ENCODE measurements at regions not wholly inside any gene's neighbourhood (a gene's known extent, or its start where the extent isn't known, plus 50 kb on each side); places are given as distances from the start of the nearest gene placed in this dataset.

DNA sequence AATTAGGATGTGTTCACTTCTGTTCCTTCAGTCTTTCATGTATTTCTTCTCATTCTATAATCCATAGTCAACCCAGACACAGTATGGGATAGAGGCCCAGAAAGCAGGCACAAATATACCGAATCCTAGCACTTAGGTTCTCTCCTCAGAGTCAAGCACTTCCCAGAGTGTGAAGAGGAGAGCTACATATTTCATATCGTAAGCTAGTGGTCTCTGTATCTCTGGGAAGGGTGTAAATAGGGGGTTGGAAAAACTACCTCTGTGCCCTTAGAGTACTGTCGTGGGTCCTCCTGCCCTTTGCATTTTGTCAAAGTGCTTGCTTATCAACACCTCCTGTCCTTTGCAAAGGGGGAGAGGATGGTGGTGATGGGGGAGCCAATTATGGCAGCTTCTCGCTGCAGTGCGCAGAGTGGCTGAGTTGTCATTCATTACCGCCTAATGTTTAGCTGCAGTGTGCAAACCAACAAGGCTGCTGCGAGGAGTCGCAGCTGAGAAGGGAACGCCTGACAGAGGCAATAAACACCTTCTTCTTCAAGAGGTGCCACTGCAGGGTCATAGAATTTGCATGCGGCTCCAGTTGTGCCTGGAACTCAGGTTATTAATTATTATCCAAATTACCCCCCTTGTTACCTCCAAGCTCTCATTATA lies 182.7 kb downstream of the NUF2 start:
- in situ Hi-C loops (cut with HindIII; ENCODE audit: low pct_unique_long_range_greater_than_20kb, low sequenced_read_pairs) = no loop called here
- no peak for TF ChIP-seq JUND (IDR thresholded peaks at IDR 0.05; ENCODE audit: low read depth)
- no peak for DNase-seq (ENCODE audit: low read depth in 1 of 2, low spot score in 1 of 2)

- in situ Hi-C loops (cut with HindIII; ENCODE audit: low pct_unique_long_range_greater_than_20kb, low sequenced_read_pairs) = no loop called here
- no peak for TF ChIP-seq JUND (IDR thresholded peaks at IDR 0.05; ENCODE audit: low read depth)
- DNase-seq (ENCODE audit: low read depth in 1 of 2, low spot score in 1 of 2) = no peak
Observed at GRCh38 chr1:163509114-163509513, 187.4 kb downstream of the NUF2 start.

- no peak for DNase-seq (ENCODE audit: low read depth in 1 of 2, low spot score in 1 of 2)
- in situ Hi-C loops (cut with HindIII; ENCODE audit: low pct_unique_long_range_greater_than_20kb, low sequenced_read_pairs) = no loop called here
- TF ChIP-seq JUND (IDR thresholded peaks at IDR 0.05; ENCODE audit: low read depth) = no peak
Observed at GRCh38 chr1:163512349-163512989, 190.7 kb downstream of the NUF2 start.

- in situ Hi-C loops (cut with HindIII; ENCODE audit: low pct_unique_long_range_greater_than_20kb, low sequenced_read_pairs) = no loop called here
- no peak for TF ChIP-seq JUND (IDR thresholded peaks at IDR 0.05; ENCODE audit: low read depth)
- no peak for DNase-seq (ENCODE audit: low read depth in 1 of 2, low spot score in 1 of 2)
Observed at GRCh38 chr1:163523375-163524029, 201.7 kb downstream of the NUF2 start.

DNA sequence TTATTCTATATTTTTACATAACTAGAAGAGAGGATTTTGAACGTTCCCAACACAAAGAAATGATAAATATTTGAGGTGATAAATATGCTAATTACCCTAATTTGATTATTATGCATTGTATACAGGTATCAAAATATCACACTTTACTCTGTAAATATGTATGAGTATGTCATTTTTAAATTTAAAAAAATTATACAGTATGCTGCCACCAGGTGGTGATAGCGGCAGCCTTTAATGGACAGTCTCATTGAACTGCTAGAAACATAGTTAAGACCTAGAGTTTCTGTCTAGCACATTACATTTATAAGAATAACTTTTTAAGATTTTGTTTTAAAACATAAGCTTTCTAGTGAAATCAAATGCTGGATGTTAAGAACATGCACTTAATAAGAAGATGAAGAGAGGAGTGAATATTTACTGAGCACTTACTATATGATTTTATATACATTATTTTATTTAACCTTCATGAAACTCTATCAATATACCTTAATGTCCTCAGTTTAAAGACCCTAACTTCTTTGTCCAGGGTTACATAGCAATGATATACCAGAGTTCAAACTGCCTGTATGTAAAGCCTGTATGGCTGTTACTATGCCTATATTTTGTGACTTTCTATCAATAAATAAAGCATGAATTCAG lies 207.1 kb downstream of the NUF2 start:
- in situ Hi-C loops (cut with HindIII; ENCODE audit: low pct_unique_long_range_greater_than_20kb, low sequenced_read_pairs) = no loop called here
- no peak for TF ChIP-seq JUND (IDR thresholded peaks at IDR 0.05; ENCODE audit: low read depth)

DNA sequence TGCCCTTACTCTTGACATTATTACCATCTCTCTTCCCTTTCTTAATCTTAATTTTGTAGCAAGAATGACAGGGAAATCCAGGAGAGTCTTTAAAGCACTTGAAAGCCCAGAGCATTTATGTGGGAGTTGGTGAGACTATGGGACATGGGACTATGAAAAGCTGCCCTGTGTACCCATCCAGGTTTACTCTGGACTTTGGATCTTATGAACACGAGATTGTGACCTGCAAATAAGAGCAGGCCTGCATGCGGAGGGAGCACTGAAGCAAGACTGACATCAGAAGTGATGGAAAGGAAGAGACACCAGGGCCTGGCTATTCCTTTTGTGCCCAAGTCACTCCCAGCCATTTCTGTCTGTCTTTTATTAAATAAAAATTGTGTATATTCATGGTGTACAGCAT lies 209.6 kb downstream of the NUF2 start:
- no peak for TF ChIP-seq JUND (IDR thresholded peaks at IDR 0.05; ENCODE audit: low read depth)
- no peak for DNase-seq (ENCODE audit: low read depth in 1 of 2, low spot score in 1 of 2)
- in situ Hi-C loops (cut with HindIII; ENCODE audit: low pct_unique_long_range_greater_than_20kb, low sequenced_read_pairs) = no loop called here

More for the DNA sequence above, 207.1 kb downstream of the NUF2 start:
- DNase-seq (ENCODE audit: low read depth in 1 of 2, low spot score in 1 of 2) = peak in 1 of 2 experiments; percentile 64

GRCh38 chr1:163535401-163535800 lies 213.6 kb downstream of the NUF2 start:
- DNase-seq (ENCODE audit: low read depth in 1 of 2, low spot score in 1 of 2) = no peak
- in situ Hi-C loops (cut with HindIII; ENCODE audit: low pct_unique_long_range_greater_than_20kb, low sequenced_read_pairs) = no loop called here
- no peak for TF ChIP-seq JUND (IDR thresholded peaks at IDR 0.05; ENCODE audit: low read depth)

GRCh38 chr1:163535807-163536206 lies 214.1 kb downstream of the NUF2 start:
- peak in 1 of 2 experiments; percentile 61 for DNase-seq (ENCODE audit: low read depth in 1 of 2, low spot score in 1 of 2)
- TF ChIP-seq JUND (IDR thresholded peaks at IDR 0.05; ENCODE audit: low read depth) = no peak
- in situ Hi-C loops (cut with HindIII; ENCODE audit: low pct_unique_long_range_greater_than_20kb, low sequenced_read_pairs) = no loop called here

- no peak for TF ChIP-seq JUND (IDR thresholded peaks at IDR 0.05; ENCODE audit: low read depth)
- DNase-seq (ENCODE audit: low read depth in 1 of 2, low spot score in 1 of 2) = no peak
- in situ Hi-C loops (cut with HindIII; ENCODE audit: low pct_unique_long_range_greater_than_20kb, low sequenced_read_pairs) = no loop called here
Observed at GRCh38 chr1:163537809-163538208, 216.1 kb downstream of the NUF2 start.

DNA sequence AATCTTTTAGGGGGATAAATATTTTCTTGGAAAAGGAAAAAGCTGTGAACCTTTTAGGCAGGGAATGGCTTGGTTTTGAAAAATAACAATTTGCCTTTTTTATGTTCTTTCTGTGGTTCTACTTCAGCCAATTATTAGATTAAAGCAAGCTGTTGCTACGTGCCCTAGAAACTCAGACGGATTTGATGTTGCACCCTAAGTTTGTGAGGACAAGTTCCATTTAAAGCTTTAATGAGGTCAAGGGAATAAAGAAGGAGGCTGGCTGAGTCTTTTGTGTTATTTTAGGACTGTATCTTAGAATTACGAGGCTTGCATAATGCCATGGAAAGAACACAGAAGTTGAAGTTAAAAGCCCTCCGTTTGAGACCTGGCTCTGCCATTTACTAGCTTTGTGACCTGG lies 216.9 kb downstream of the NUF2 start:
- DNase-seq (ENCODE audit: low read depth in 1 of 2, low spot score in 1 of 2) = no peak
- in situ Hi-C loops (cut with HindIII; ENCODE audit: low pct_unique_long_range_greater_than_20kb, low sequenced_read_pairs) = no loop called here
- TF ChIP-seq JUND (IDR thresholded peaks at IDR 0.05; ENCODE audit: low read depth) = no peak

GRCh38 chr1:163540727-163541126 lies 219.0 kb downstream of the NUF2 start:
- TF ChIP-seq JUND (IDR thresholded peaks at IDR 0.05; ENCODE audit: low read depth) = no peak
- in situ Hi-C loops (cut with HindIII; ENCODE audit: low pct_unique_long_range_greater_than_20kb, low sequenced_read_pairs) = no loop called here
- DNase-seq (ENCODE audit: low read depth in 1 of 2, low spot score in 1 of 2) = no peak

DNA sequence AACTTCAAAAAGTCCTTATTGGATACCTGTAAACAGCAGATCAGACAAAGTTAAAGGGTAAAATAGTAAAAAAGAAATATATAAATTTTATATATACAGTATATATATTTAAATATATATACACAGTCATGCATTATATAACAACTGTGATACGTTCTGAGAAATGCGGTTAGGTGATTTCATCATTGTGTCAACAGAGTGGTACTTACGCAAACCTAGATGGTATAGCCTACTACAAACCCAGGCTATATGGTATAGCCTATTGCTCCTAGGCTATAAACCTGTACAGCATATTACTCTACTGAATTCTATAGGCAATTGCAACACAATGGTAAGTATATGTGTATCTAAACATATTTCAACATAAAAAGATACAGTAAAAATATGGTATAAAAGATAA lies 222.7 kb downstream of the NUF2 start:
- in situ Hi-C loops (cut with HindIII; ENCODE audit: low pct_unique_long_range_greater_than_20kb, low sequenced_read_pairs) = no loop called here
- DNase-seq (ENCODE audit: low read depth in 1 of 2, low spot score in 1 of 2) = peak in 1 of 2 experiments; percentile 44
- TF ChIP-seq JUND (IDR thresholded peaks at IDR 0.05; ENCODE audit: low read depth) = no peak

- TF ChIP-seq JUND (IDR thresholded peaks at IDR 0.05; ENCODE audit: low read depth) = no peak
- no peak for DNase-seq (ENCODE audit: low read depth in 1 of 2, low spot score in 1 of 2)
- in situ Hi-C loops (cut with HindIII; ENCODE audit: low pct_unique_long_range_greater_than_20kb, low sequenced_read_pairs) = no loop called here
Observed at GRCh38 chr1:163558162-163558561, 236.4 kb downstream of the NUF2 start.
